ENCODE measurements at regions not wholly inside any gene's neighbourhood (a gene's known extent, or its start where the extent isn't known, plus 50 kb on each side); places are given as distances from the start of the nearest gene placed in this dataset.

- DNase-seq (ENCODE audit: low spot score), result no peak
- Histone ChIP-seq H3K27me3 (replicated peaks; ENCODE audit: insufficient read depth) (no peaks in the 10 kb centered on the region), H3K36me3 (no peaks in the 10 kb centered on the region), H3K9me3 (no peaks in the 10 kb centered on the region), H3K4me3 (no peak overlapping the region), H3K27ac (no peak overlapping the region), H3K4me1 (ENCODE audit: control insufficient read depth in 1 of 2, low read depth in 2 of 2) (no peaks in the 10 kb centered on the region)
- TF ChIP-seq CTCF (IDR thresholded peaks at IDR 0.05), result no peak
- ATAC-seq (ENCODE audit: insufficient number of reproducible peaks, low FRiP score, low read depth), result no peak
Observed at GRCh38 chr16:11461595-11461990, 116.3 kb downstream of the RMI2 start.

GRCh38 chr16:11462036-11462435 is 116.8 kb downstream of the RMI2 start:
- H3K27me3 ChIP-seq (replicated peaks; ENCODE audit: insufficient read depth), result no peaks in the 10 kb centered on the region
- no peak for ATAC-seq (ENCODE audit: insufficient number of reproducible peaks, low FRiP score, low read depth)
- no peaks in the 10 kb centered on the region for H3K9me3 ChIP-seq
- H3K36me3 ChIP-seq, result no peaks in the 10 kb centered on the region
- no peak overlapping the region for H3K27ac ChIP-seq
- no peaks in the 10 kb centered on the region for H3K4me1 ChIP-seq (ENCODE audit: control insufficient read depth in 1 of 2, low read depth in 2 of 2)
- no peak for TF ChIP-seq CTCF (IDR thresholded peaks at IDR 0.05)
- DNase-seq (ENCODE audit: low spot score), result no peak
- H3K4me3 ChIP-seq, result no peak overlapping the region

- H3K4me3 ChIP-seq, result no peak overlapping the region
- H3K4me1 ChIP-seq (ENCODE audit: control insufficient read depth in 1 of 2, low read depth in 2 of 2), result no peaks in the 10 kb centered on the region
- ATAC-seq (ENCODE audit: insufficient number of reproducible peaks, low FRiP score, low read depth) (no peak), DNase-seq (ENCODE audit: low spot score) (no peak)
- no peaks in the 10 kb centered on the region for H3K36me3 ChIP-seq
- H3K9me3 ChIP-seq, result no peaks in the 10 kb centered on the region
- no peak overlapping the region for H3K27ac ChIP-seq
- TF ChIP-seq CTCF (IDR thresholded peaks at IDR 0.05), result no peak
- no peaks in the 10 kb centered on the region for H3K27me3 ChIP-seq (replicated peaks; ENCODE audit: insufficient read depth)
Observed at GRCh38 chr16:11462861-11463260, 117.6 kb downstream of the RMI2 start.

GRCh38 chr16:11464241-11464640 is 119.0 kb downstream of the RMI2 start:
- Histone ChIP-seq H3K9me3 (no peaks in the 10 kb centered on the region), H3K27me3 (replicated peaks; ENCODE audit: insufficient read depth) (no peaks in the 10 kb centered on the region), H3K4me1 (ENCODE audit: control insufficient read depth in 1 of 2, low read depth in 2 of 2) (no peaks in the 10 kb centered on the region), H3K27ac (no peak overlapping the region), H3K4me3 (no peak overlapping the region), H3K36me3 (no peaks in the 10 kb centered on the region)
- no peak for DNase-seq (ENCODE audit: low spot score)
- no peak for ATAC-seq (ENCODE audit: insufficient number of reproducible peaks, low FRiP score, low read depth)
- no peak for TF ChIP-seq CTCF (IDR thresholded peaks at IDR 0.05)

GRCh38 chr16:11465675-11466074 is 120.4 kb downstream of the RMI2 start:
- no peaks in the 10 kb centered on the region for H3K36me3 ChIP-seq
- no peak for TF ChIP-seq CTCF (IDR thresholded peaks at IDR 0.05)
- DNase-seq (ENCODE audit: low spot score) (no peak), ATAC-seq (ENCODE audit: insufficient number of reproducible peaks, low FRiP score, low read depth) (no peak)
- H3K9me3 ChIP-seq, result no peaks in the 10 kb centered on the region
- no peaks in the 10 kb centered on the region for H3K27me3 ChIP-seq (replicated peaks; ENCODE audit: insufficient read depth)
- no peaks in the 10 kb centered on the region for H3K4me1 ChIP-seq (ENCODE audit: control insufficient read depth in 1 of 2, low read depth in 2 of 2)
- H3K27ac ChIP-seq, result no peak overlapping the region
- H3K4me3 ChIP-seq, result no peak overlapping the region

Data from thoracic aorta (tissue), 2 donors.